ENCODE measurements at regions not wholly inside any gene's neighbourhood (a gene's known extent, or its start where the extent isn't known, plus 50 kb on each side); places are given as distances from the start of the nearest gene placed in this dataset.

- peaks cover 0 to 14% (median 0%) of the 10 kb centered on the region in 3 donors for H3K27me3 ChIP-seq (ENCODE audit: insufficient read depth in 3 of 3, low read length in 2 of 3)
- DNase-seq (no peak), ATAC-seq (no peak)
- H3K4me3 ChIP-seq = no peak overlapping the region
- TF ChIP-seq, protein P1, sequence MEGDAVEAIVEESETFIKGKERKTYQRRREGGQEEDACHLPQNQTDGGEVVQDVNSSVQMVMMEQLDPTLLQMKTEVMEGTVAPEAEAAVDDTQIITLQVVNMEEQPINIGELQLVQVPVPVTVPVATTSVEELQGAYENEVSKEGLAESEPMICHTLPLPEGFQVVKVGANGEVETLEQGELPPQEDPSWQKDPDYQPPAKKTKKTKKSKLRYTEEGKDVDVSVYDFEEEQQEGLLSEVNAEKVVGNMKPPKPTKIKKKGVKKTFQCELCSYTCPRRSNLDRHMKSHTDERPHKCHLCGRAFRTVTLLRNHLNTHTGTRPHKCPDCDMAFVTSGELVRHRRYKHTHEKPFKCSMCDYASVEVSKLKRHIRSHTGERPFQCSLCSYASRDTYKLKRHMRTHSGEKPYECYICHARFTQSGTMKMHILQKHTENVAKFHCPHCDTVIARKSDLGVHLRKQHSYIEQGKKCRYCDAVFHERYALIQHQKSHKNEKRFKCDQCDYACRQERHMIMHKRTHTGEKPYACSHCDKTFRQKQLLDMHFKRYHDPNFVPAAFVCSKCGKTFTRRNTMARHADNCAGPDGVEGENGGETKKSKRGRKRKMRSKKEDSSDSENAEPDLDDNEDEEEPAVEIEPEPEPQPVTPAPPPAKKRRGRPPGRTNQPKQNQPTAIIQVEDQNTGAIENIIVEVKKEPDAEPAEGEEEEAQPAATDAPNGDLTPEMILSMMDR (IDR thresholded peaks at IDR 0.05) = no peak
- H3K9me3 ChIP-seq = no peaks in the 10 kb centered on the region
- no peaks in the 10 kb centered on the region for H3K36me3 ChIP-seq (ENCODE audit: insufficient read depth in 1 of 2, low read depth in 1 of 2)
- no peak overlapping the region for H3K27ac ChIP-seq
- no peaks in the 10 kb centered on the region for H3K4me1 ChIP-seq
- intact Hi-C loops (cut with DNase I) = no loop called here
- WGBS, 3 donors = 85 to 90% (median 88%) methylated on average over 4 of the region's 4 CpGs
Measured at GRCh38 chr1:11426617-11427016, 52.3 kb upstream of the DISP3 start.

DNA sequence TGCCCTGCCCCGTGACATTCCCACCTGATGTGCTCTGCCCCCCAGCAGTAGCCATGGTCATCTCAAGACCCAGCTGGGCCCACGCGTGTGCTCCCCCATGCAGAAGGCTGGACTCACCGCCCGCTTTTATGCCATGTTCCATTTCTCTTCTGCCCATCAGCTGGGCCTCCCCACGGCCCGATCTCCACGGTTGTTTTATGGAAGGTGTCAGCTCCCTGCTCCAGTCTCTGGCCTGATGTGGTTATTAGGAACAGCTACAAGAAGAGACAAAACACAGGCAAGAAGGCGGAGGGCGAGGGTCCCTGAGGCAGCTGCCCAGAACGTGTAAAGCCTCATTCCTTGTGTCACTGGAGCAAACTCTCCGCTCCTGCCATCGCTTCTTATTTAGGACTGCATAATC, 50.2 kb upstream of the DISP3 start:
- Histone ChIP-seq H3K9me3 (no peaks in the 10 kb centered on the region), H3K36me3 (ENCODE audit: insufficient read depth in 1 of 2, low read depth in 1 of 2) (no peaks in the 10 kb centered on the region), H3K4me1 (no peaks in the 10 kb centered on the region), H3K4me3 (no peak overlapping the region), H3K27me3 (ENCODE audit: insufficient read depth in 3 of 3, low read length in 2 of 3) (peaks cover 0 to 16% (median 2%) of the 10 kb centered on the region in 3 donors), H3K27ac (no peak overlapping the region)
- DNase-seq = no peak
- TF ChIP-seq, protein P1 (IDR thresholded peaks at IDR 0.05) = no peak
- WGBS, 3 donors = 64 to 76% (median 68%) methylated on average over 13 of the region's 13 CpGs
- intact Hi-C loops (cut with DNase I) = no loop called here
- no peak for ATAC-seq

All from psoas muscle (tissue), 7 donors.